ENCODE measurements at regions not wholly inside any gene's neighbourhood (a gene's known extent, or its start where the extent isn't known, plus 50 kb on each side); places are given as distances from the start of the nearest gene placed in this dataset.

GRCh38 chr5:97762483-97762882 is 579.4 kb upstream of the RIOK2 start:
- TF ChIP-seq CTCF (conservative IDR thresholded peaks at IDR 0.05; ENCODE audit: low read depth, low read length), result no peak
- no peak for DNase-seq (ENCODE audit: low read depth)
- no peak overlapping the region for H3K4me3 ChIP-seq (ENCODE audit: low read depth, low read length)

- DNase-seq (ENCODE audit: low read depth), result no peak
- TF ChIP-seq CTCF (conservative IDR thresholded peaks at IDR 0.05; ENCODE audit: low read depth, low read length), result no peak
- no peak overlapping the region for H3K4me3 ChIP-seq (ENCODE audit: low read depth, low read length)
Measured at GRCh38 chr5:97764700-97765099, 581.7 kb upstream of the RIOK2 start.

GRCh38 chr5:97778451-97778850 is 595.4 kb upstream of the RIOK2 start:
- DNase-seq (ENCODE audit: low read depth), result no peak
- no peak overlapping the region for H3K4me3 ChIP-seq (ENCODE audit: low read depth, low read length)
- no peak for TF ChIP-seq CTCF (conservative IDR thresholded peaks at IDR 0.05; ENCODE audit: low read depth, low read length)

- H3K4me3 ChIP-seq (ENCODE audit: low read depth, low read length), result no peak overlapping the region
- DNase-seq (ENCODE audit: low read depth), result no peak
- TF ChIP-seq CTCF (conservative IDR thresholded peaks at IDR 0.05; ENCODE audit: low read depth, low read length), result no peak
Measured at GRCh38 chr5:97788369-97788768, 605.3 kb upstream of the RIOK2 start.

- DNase-seq (ENCODE audit: low read depth), result no peak
- H3K4me3 ChIP-seq (ENCODE audit: low read depth, low read length), result no peak overlapping the region
- TF ChIP-seq CTCF (conservative IDR thresholded peaks at IDR 0.05; ENCODE audit: low read depth, low read length), result no peak
Measured at GRCh38 chr5:97797994-97798451, 615.0 kb upstream of the RIOK2 start.

- no peak for TF ChIP-seq CTCF (conservative IDR thresholded peaks at IDR 0.05; ENCODE audit: low read depth, low read length)
- DNase-seq (ENCODE audit: low read depth), result no peak
- no peak overlapping the region for H3K4me3 ChIP-seq (ENCODE audit: low read depth, low read length)
Measured at GRCh38 chr5:97801461-97801860, 618.4 kb upstream of the RIOK2 start.

- H3K4me3 ChIP-seq (ENCODE audit: low read depth, low read length), result no peak overlapping the region
- no peak for TF ChIP-seq CTCF (conservative IDR thresholded peaks at IDR 0.05; ENCODE audit: low read depth, low read length)
- DNase-seq (ENCODE audit: low read depth), result no peak
Measured at GRCh38 chr5:97820138-97820537, 637.1 kb upstream of the RIOK2 start.
